ENCODE measurements at regions not wholly inside any gene's neighbourhood (a gene's known extent, or its start where the extent isn't known, plus 50 kb on each side); places are given as distances from the start of the nearest gene placed in this dataset.

DNA sequence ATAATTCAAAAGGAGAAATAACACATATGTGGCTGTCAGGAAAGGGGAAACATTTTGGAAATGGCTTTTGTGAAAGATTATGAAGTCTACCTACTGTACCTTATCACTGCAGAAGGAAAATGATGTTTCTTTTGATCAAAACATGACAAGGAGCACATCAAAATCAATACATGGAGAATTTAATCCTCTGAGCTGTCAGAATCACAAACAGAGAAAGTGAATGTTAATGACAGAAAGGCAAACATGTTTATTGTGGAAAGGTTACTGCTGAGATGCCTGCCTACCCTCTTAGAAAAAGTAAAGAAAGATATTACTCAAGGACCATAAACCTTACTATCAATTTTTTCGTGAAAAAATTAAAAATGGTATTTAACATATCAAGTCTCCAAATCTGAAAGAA lies 794.5 kb upstream of the GYPC start:
- TF ChIP-seq, protein P1, sequence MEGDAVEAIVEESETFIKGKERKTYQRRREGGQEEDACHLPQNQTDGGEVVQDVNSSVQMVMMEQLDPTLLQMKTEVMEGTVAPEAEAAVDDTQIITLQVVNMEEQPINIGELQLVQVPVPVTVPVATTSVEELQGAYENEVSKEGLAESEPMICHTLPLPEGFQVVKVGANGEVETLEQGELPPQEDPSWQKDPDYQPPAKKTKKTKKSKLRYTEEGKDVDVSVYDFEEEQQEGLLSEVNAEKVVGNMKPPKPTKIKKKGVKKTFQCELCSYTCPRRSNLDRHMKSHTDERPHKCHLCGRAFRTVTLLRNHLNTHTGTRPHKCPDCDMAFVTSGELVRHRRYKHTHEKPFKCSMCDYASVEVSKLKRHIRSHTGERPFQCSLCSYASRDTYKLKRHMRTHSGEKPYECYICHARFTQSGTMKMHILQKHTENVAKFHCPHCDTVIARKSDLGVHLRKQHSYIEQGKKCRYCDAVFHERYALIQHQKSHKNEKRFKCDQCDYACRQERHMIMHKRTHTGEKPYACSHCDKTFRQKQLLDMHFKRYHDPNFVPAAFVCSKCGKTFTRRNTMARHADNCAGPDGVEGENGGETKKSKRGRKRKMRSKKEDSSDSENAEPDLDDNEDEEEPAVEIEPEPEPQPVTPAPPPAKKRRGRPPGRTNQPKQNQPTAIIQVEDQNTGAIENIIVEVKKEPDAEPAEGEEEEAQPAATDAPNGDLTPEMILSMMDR (conservative IDR thresholded peaks at IDR 0.05 in 1 of 2, IDR thresholded peaks at IDR 0.05 in 1 of 2; ENCODE audit: extremely low read depth in 1 of 2, insufficient read depth in 1 of 2, low read depth in 1 of 2, low read length in 2 of 2) = no peak
- no peak for TF ChIP-seq EZH2 (IDR thresholded peaks at IDR 0.05; ENCODE audit: borderline replicate concordance, low read length)
